ENCODE measurements at regions not wholly inside any gene's neighbourhood (a gene's known extent, or its start where the extent isn't known, plus 50 kb on each side); places are given as distances from the start of the nearest gene placed in this dataset.
"Not testable (repeated sequence)": the region's sequence is repeated elsewhere in the genome, so short reads cannot be mapped to it uniquely, and the experiment has no call there.

- not testable (repeated sequence) for H3K36me3 Mint-ChIP-seq; H3K27ac Mint-ChIP-seq; H3K4me1 Mint-ChIP-seq; DNase-seq (ENCODE audit: low spot score in 2 of 2); ATAC-seq (ENCODE audit: low read depth); H3K27me3 Mint-ChIP-seq; H3K9me3 Mint-ChIP-seq; H3K4me3 Mint-ChIP-seq
These were observed 592.8 kb downstream of the MATN1 start for GRCh38 chr1:30130566-30130965.

GRCh38 chr1:30130099-30130498, 593.3 kb downstream of the MATN1 start:
- Mint-ChIP-seq H3K9me3 (no peaks in the 10 kb centered on the region), H3K27me3 (peaks cover 5% of the 10 kb centered on the region), H3K27ac (no peak overlapping the region), H3K4me1 (no peaks in the 10 kb centered on the region), H3K4me3 (no peak overlapping the region), H3K36me3 (no peaks in the 10 kb centered on the region)
- ATAC-seq (ENCODE audit: low read depth), result no peak
- no peak for DNase-seq (ENCODE audit: low spot score in 2 of 2)

- Mint-ChIP-seq H3K36me3 (no peaks in the 10 kb centered on the region), H3K27me3 (peaks cover 5% of the 10 kb centered on the region), H3K27ac (no peak overlapping the region), H3K4me1 (no peaks in the 10 kb centered on the region), H3K9me3 (no peaks in the 10 kb centered on the region), H3K4me3 (no peak overlapping the region)
- DNase-seq (ENCODE audit: low spot score in 2 of 2) (no peak), ATAC-seq (ENCODE audit: low read depth) (no peak)
These were observed 593.8 kb downstream of the MATN1 start for GRCh38 chr1:30129421-30130055.

- Mint-ChIP-seq H3K4me1 (no peaks in the 10 kb centered on the region), H3K36me3 (no peaks in the 10 kb centered on the region), H3K27ac (no peak overlapping the region), H3K4me3 (no peak overlapping the region), H3K27me3 (peaks cover 5% of the 10 kb centered on the region), H3K9me3 (no peaks in the 10 kb centered on the region)
- ATAC-seq (ENCODE audit: low read depth), result no peak
- no peak for DNase-seq (ENCODE audit: low spot score in 2 of 2)
These were observed 594.4 kb downstream of the MATN1 start for GRCh38 chr1:30129001-30129408.

- Mint-ChIP-seq H3K4me3 (no peak overlapping the region), H3K27me3 (peaks cover 5% of the 10 kb centered on the region), H3K9me3 (no peaks in the 10 kb centered on the region), H3K4me1 (no peaks in the 10 kb centered on the region), H3K27ac (no peak overlapping the region), H3K36me3 (no peaks in the 10 kb centered on the region)
- no peak for DNase-seq (ENCODE audit: low spot score in 2 of 2)
- no peak for ATAC-seq (ENCODE audit: low read depth)
These were observed 596.5 kb downstream of the MATN1 start for GRCh38 chr1:30126848-30127247.

- no peaks in the 10 kb centered on the region for H3K9me3 Mint-ChIP-seq
- peaks cover 5% of the 10 kb centered on the region for H3K27me3 Mint-ChIP-seq
- DNase-seq (ENCODE audit: low spot score in 2 of 2), result no peak
- no peaks in the 10 kb centered on the region for H3K36me3 Mint-ChIP-seq
- no peak overlapping the region for H3K27ac Mint-ChIP-seq
- no peak overlapping the region for H3K4me3 Mint-ChIP-seq
- no peaks in the 10 kb centered on the region for H3K4me1 Mint-ChIP-seq
- ATAC-seq (ENCODE audit: low read depth), result no peak
These were observed 597.6 kb downstream of the MATN1 start for GRCh38 chr1:30125821-30126170.

- ATAC-seq (ENCODE audit: low read depth), result no peak
- Mint-ChIP-seq H3K27ac (no peak overlapping the region), H3K4me1 (no peaks in the 10 kb centered on the region), H3K9me3 (no peaks in the 10 kb centered on the region), H3K27me3 (peaks cover 4% of the 10 kb centered on the region), H3K4me3 (no peak overlapping the region), H3K36me3 (no peaks in the 10 kb centered on the region)
- no peak for DNase-seq (ENCODE audit: low spot score in 2 of 2)
These were observed 598.2 kb downstream of the MATN1 start for GRCh38 chr1:30125021-30125820.

- H3K36me3 Mint-ChIP-seq, result no peaks in the 10 kb centered on the region
These were observed 599.5 kb downstream of the MATN1 start for GRCh38 chr1:30123896-30124295.

GRCh38 chr1:30123036-30123435, 600.3 kb downstream of the MATN1 start:
- Mint-ChIP-seq H3K27me3 (peaks cover 4% of the 10 kb centered on the region), H3K4me3 (no peak overlapping the region), H3K27ac (no peak overlapping the region), H3K36me3 (no peaks in the 10 kb centered on the region), H3K4me1 (no peaks in the 10 kb centered on the region), H3K9me3 (no peaks in the 10 kb centered on the region)
- DNase-seq (ENCODE audit: low spot score in 2 of 2) (no peak), ATAC-seq (ENCODE audit: low read depth) (no peak)

More at GRCh38 chr1:30123896-30124295, 599.5 kb downstream of the MATN1 start:
- no peak overlapping the region for H3K27ac Mint-ChIP-seq
- ATAC-seq (ENCODE audit: low read depth) (no peak), DNase-seq (ENCODE audit: low spot score in 2 of 2) (no peak)
- H3K4me3 Mint-ChIP-seq, result no peak overlapping the region
- H3K4me1 Mint-ChIP-seq, result no peaks in the 10 kb centered on the region
- peaks cover 4% of the 10 kb centered on the region for H3K27me3 Mint-ChIP-seq
- no peaks in the 10 kb centered on the region for H3K9me3 Mint-ChIP-seq

GRCh38 chr1:30120245-30121000, 603.0 kb downstream of the MATN1 start:
- ATAC-seq (ENCODE audit: low read depth), result no peak
- Mint-ChIP-seq H3K4me3 (no peak overlapping the region), H3K27me3 (peaks cover 4% of the 10 kb centered on the region), H3K36me3 (no peaks in the 10 kb centered on the region), H3K4me1 (no peaks in the 10 kb centered on the region), H3K27ac (no peak overlapping the region), H3K9me3 (no peaks in the 10 kb centered on the region)
- no peak for DNase-seq (ENCODE audit: low spot score in 2 of 2)

GRCh38 chr1:30117685-30118084, 605.7 kb downstream of the MATN1 start:
- no peak for DNase-seq (ENCODE audit: low spot score in 2 of 2)
- Mint-ChIP-seq H3K4me1 (no peaks in the 10 kb centered on the region), H3K4me3 (no peak overlapping the region), H3K27me3 (peaks cover 7% of the 10 kb centered on the region), H3K27ac (no peak overlapping the region), H3K36me3 (no peaks in the 10 kb centered on the region), H3K9me3 (no peaks in the 10 kb centered on the region)
- no peak for ATAC-seq (ENCODE audit: low read depth)

GRCh38 chr1:30111431-30111830, 612.0 kb downstream of the MATN1 start:
- H3K36me3 Mint-ChIP-seq, result no peaks in the 10 kb centered on the region
- no peaks in the 10 kb centered on the region for H3K9me3 Mint-ChIP-seq
- no peak overlapping the region for H3K27ac Mint-ChIP-seq
- H3K4me3 Mint-ChIP-seq, result no peak overlapping the region
- DNase-seq (ENCODE audit: low spot score in 2 of 2) (no peak), ATAC-seq (ENCODE audit: low read depth) (no peak)
- peaks cover 17% of the 10 kb centered on the region for H3K27me3 Mint-ChIP-seq
- no peaks in the 10 kb centered on the region for H3K4me1 Mint-ChIP-seq

GRCh38 chr1:30110846-30111245, 612.5 kb downstream of the MATN1 start:
- no peaks in the 10 kb centered on the region for H3K4me1 Mint-ChIP-seq
- H3K9me3 Mint-ChIP-seq, result no peaks in the 10 kb centered on the region
- H3K4me3 Mint-ChIP-seq, result no peak overlapping the region
- H3K27ac Mint-ChIP-seq, result no peak overlapping the region
- DNase-seq (ENCODE audit: low spot score in 2 of 2) (no peak), ATAC-seq (ENCODE audit: low read depth) (no peak)
- peaks cover 17% of the 10 kb centered on the region for H3K27me3 Mint-ChIP-seq
- no peaks in the 10 kb centered on the region for H3K36me3 Mint-ChIP-seq

- Mint-ChIP-seq H3K4me1 (no peaks in the 10 kb centered on the region), H3K27me3 (peaks cover 17% of the 10 kb centered on the region), H3K27ac (no peak overlapping the region), H3K36me3 (no peaks in the 10 kb centered on the region), H3K4me3 (no peak overlapping the region), H3K9me3 (no peaks in the 10 kb centered on the region)
- no peak for DNase-seq (ENCODE audit: low spot score in 2 of 2)
- no peak for ATAC-seq (ENCODE audit: low read depth)
These were observed 613.5 kb downstream of the MATN1 start for GRCh38 chr1:30109853-30110252.

All from memory B cell (primary cell).